DMS153 treated with DMSO at 0.1 percent for 48 hours (cell line): ENCODE measurements at regions not wholly inside any gene's neighbourhood (a gene's known extent, or its start where the extent isn't known, plus 50 kb on each side); places are given as distances from the start of the nearest gene placed in this dataset.
A peak's percentile ranks its signal among the peaks of the same experiment; 100 is the strongest.
"Not testable (repeated sequence)": the region's sequence is repeated elsewhere in the genome, so short reads cannot be mapped to it uniquely, and the experiment has no call there.

Experiments
- DNase-seq: peaks from one replicate; lab custom pipeline; 2025; ENCODE audit not compliant: unreplicated experiment; lab: John Stamatoyannopoulos, UW

- DNase-seq = no peak
These were observed 110.4 kb upstream of the ARHGAP42 start for GRCh38 chr11:100576718-100577021.

- no peak for DNase-seq
These were observed 108.2 kb upstream of the ARHGAP42 start for GRCh38 chr11:100578831-100579311.

GRCh38 chr11:100581318-100581717 is 105.8 kb upstream of the ARHGAP42 start:
- DNase-seq = no peak

GRCh38 chr11:100584201-100584985 is 102.7 kb upstream of the ARHGAP42 start:
- no peak for DNase-seq

GRCh38 chr11:100585728-100586127 is 101.4 kb upstream of the ARHGAP42 start:
- DNase-seq = no peak

GRCh38 chr11:100586361-100587101 is 100.6 kb upstream of the ARHGAP42 start:
- DNase-seq = no peak

GRCh38 chr11:100592619-100593260 is 94.3 kb upstream of the ARHGAP42 start:
- no peak for DNase-seq

- DNase-seq = no peak
These were observed 93.8 kb upstream of the ARHGAP42 start for GRCh38 chr11:100593291-100593690.

- no peak for DNase-seq
These were observed 92.8 kb upstream of the ARHGAP42 start for GRCh38 chr11:100594320-100594719.

GRCh38 chr11:100600941-100601340 is 86.1 kb upstream of the ARHGAP42 start:
- DNase-seq = no peak

- DNase-seq = no peak
These were observed 84.4 kb upstream of the ARHGAP42 start for GRCh38 chr11:100602716-100603115.

GRCh38 chr11:100607761-100608160 is 79.3 kb upstream of the ARHGAP42 start:
- DNase-seq = not testable (repeated sequence)

GRCh38 chr11:100612766-100613165 is 74.3 kb upstream of the ARHGAP42 start:
- no peak for DNase-seq

- DNase-seq = no peak
These were observed 68.2 kb upstream of the ARHGAP42 start for GRCh38 chr11:100618914-100619313.

GRCh38 chr11:100619484-100619883 is 67.6 kb upstream of the ARHGAP42 start:
- DNase-seq = no peak

GRCh38 chr11:100622404-100622803 is 64.7 kb upstream of the ARHGAP42 start:
- no peak for DNase-seq

GRCh38 chr11:100624346-100624745 is 62.7 kb upstream of the ARHGAP42 start:
- no peak for DNase-seq

- no peak for DNase-seq
These were observed 62.0 kb upstream of the ARHGAP42 start for GRCh38 chr11:100625041-100625440.

- no peak for DNase-seq
These were observed 57.4 kb upstream of the ARHGAP42 start for GRCh38 chr11:100629671-100630070.

GRCh38 chr11:100630898-100631297 is 56.2 kb upstream of the ARHGAP42 start:
- DNase-seq = no peak

GRCh38 chr11:100631316-100631715 is 55.8 kb upstream of the ARHGAP42 start:
- no peak for DNase-seq

- peak; percentile 41 for DNase-seq
These were observed 54.1 kb upstream of the ARHGAP42 start for GRCh38 chr11:100632941-100633452.
